ENCODE measurements at regions not wholly inside any gene's neighbourhood (a gene's known extent, or its start where the extent isn't known, plus 50 kb on each side); places are given as distances from the start of the nearest gene placed in this dataset.

DNA sequence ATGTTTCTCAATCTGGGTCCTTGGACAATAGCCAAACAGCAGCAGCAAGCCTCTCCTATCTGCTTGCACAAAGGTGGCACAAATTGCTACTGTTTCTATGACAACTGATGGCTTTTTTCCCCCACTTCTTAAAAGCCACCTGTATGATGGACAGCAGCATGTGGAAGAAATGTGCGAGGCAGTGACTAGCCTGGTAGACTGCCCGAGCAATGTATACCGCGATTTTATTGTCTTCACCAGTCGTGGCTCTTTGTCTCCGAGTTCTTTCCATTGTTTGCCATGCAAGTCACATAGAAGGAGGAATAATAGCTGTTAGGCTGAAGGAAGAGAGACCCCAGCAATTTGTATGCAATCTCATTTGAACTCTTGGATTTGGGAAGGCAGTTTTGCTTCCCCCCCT, 79.4 kb downstream of the S1PR1 start:
- Histone ChIP-seq H3K4me3 (no peak overlapping the region), H3K27ac (no peak overlapping the region)
- DNase-seq (ENCODE audit: low spot score): no peak
- no peak for TF ChIP-seq CTCF (IDR thresholded peaks at IDR 0.05)

GRCh38 chr1:101316799-101317198, 80.0 kb downstream of the S1PR1 start:
- no peak overlapping the region for H3K4me3 ChIP-seq
- no peak overlapping the region for H3K27ac ChIP-seq
- TF ChIP-seq CTCF (IDR thresholded peaks at IDR 0.05): no peak
- no peak for DNase-seq (ENCODE audit: low spot score)

GRCh38 chr1:101317590-101317989, 80.8 kb downstream of the S1PR1 start:
- no peak for DNase-seq (ENCODE audit: low spot score)
- Histone ChIP-seq H3K27ac (no peak overlapping the region), H3K4me3 (no peak overlapping the region)
- TF ChIP-seq CTCF (IDR thresholded peaks at IDR 0.05): no peak

GRCh38 chr1:101323535-101323934, 86.7 kb downstream of the S1PR1 start:
- Histone ChIP-seq H3K27ac (no peak overlapping the region), H3K4me3 (no peak overlapping the region)
- TF ChIP-seq CTCF (IDR thresholded peaks at IDR 0.05): no peak
- DNase-seq (ENCODE audit: low spot score): no peak

GRCh38 chr1:101325144-101325543, 88.3 kb downstream of the S1PR1 start:
- H3K27ac ChIP-seq: no peak overlapping the region
- no peak overlapping the region for H3K4me3 ChIP-seq
- no peak for TF ChIP-seq CTCF (IDR thresholded peaks at IDR 0.05)
- DNase-seq (ENCODE audit: low spot score): no peak

DNA sequence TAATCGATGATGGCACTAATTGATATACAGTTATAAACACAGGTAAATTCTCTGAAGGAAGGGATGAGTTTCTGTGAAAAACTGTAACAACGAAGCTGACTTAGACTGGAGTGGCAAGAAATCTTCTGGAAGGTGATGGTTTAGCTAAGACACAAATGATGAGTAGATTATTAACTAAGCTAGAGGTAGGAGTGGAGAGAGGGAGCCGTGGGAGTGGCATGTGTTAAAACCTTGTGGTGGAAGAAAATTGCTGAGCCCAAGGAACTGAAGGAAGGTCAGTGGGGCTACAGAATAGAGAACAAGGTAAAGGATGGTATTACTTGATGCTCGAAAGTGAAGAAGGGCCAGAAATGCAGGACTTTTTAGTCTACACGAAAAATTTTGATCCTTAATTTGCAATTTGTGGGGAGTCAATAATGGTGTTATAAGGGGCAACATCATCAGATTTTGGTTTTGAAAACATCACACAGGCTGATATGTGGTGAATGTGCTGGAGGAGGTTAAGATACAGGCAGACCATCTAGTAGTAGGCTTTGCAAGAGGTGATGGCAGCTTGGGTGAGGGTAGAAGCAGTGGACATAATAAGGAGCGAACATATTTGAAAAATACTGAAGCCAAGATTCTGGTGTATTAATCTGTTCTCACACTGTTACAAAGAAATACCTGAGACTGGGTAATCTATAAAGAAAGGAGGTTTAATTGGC, 93.8 kb downstream of the S1PR1 start:
- DNase-seq (ENCODE audit: low spot score): no peak

More for the DNA sequence above, 93.8 kb downstream of the S1PR1 start:
- TF ChIP-seq CTCF (IDR thresholded peaks at IDR 0.05): no peak
- no peak overlapping the region for H3K27ac ChIP-seq
- no peak overlapping the region for H3K4me3 ChIP-seq
